NT2/D1 (cell line): ENCODE measurements at regions not wholly inside any gene's neighbourhood (a gene's known extent, or its start where the extent isn't known, plus 50 kb on each side); places are given as distances from the start of the nearest gene placed in this dataset.

Source experiments
- DNase-seq: peaks from one replicate; pipeline ENCODE4 v3.0.0-alpha.2; 2011; ENCODE audit warnings: low read depth, low spot score
- H3K27me3 ChIP-seq: 2 replicates; pipeline ENCODE4 v1.6.0; 2011; ENCODE audit warnings: mild to moderate bottlenecking; ENCODE audit not compliant: insufficient read length, insufficient read depth
- H3K36me3 ChIP-seq: 2 replicates; pipeline ENCODE4 v1.6.1; 2011; ENCODE audit warnings: mild to moderate bottlenecking, low read length, mixed read lengths; ENCODE audit not compliant: insufficient read depth, insufficient read length
- H3K4me1 ChIP-seq: 2 replicates; pipeline ENCODE4 v1.5.1; 2011; ENCODE audit not compliant: insufficient read depth, insufficient read length
- H3K4me3 ChIP-seq: 2 replicates; pipeline ENCODE4 v1.5.1; 2011; ENCODE audit warnings: low read depth; ENCODE audit not compliant: insufficient read length
- H3K9ac ChIP-seq: 2 replicates; pipeline ENCODE4 v1.6.0; 2011; ENCODE audit warnings: low read depth; ENCODE audit not compliant: insufficient read length
- H3K9me3 ChIP-seq: 2 replicates; pipeline ENCODE4 v1.5.1; 2011; ENCODE audit warnings: mild to moderate bottlenecking, low read length; ENCODE audit not compliant: insufficient read depth
- SUZ12 ChIP-seq: IDR thresholded peaks from 2 replicates; pipeline ENCODE4 v1.6.1; 2011; ENCODE audit not compliant: insufficient read length, insufficient read depth; ENCODE audit errors: extremely low read depth
- YY1 ChIP-seq: IDR thresholded peaks from 2 replicates; pipeline ENCODE4 v1.6.1; 2011; ENCODE audit not compliant: insufficient read length, insufficient read depth
- ZNF274 ChIP-seq: IDR thresholded peaks from 2 replicates; pipeline ENCODE4 v1.6.1; 2011; ENCODE audit warnings: mild to moderate bottlenecking, low read depth, low read length

DNA sequence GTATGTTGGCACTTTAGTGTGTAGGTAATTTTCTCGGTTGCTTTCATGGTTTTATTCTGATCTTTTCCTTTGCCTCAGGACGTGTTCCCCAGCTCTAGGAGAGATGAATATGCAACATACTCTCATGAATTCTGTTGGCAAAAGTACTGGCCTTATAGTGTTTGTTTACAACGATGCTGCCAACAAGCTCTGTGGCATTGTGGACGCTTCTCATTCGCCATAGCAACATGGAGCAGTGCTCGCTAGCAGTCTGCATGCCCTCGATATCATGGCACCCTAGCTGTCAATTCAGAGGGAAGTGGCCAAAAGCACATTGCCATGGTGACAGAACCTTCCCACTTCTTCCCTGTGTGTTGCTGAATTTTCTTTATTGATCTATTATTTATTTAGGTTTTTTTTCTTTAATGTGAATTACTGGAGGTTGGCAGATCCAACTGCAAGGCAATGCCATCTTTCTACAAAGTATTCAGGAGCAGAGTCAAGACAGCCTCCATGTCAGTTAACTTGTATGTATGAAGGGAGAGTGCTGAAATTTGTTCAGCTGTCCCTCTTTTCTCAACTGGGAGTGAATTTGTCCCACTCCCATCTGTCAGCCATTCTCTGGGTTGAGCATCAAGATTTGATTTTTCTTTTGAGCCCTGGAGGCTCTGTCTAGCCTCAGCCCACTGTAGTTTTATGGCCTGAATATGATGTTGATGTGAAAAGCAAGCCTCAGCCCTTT, 224.9 kb upstream of the VCX3A start:
- H3K9me3 ChIP-seq: no peaks in the 10 kb centered on the region
- H3K27me3 ChIP-seq: no peaks in the 10 kb centered on the region
- no peak for TF ChIP-seq ZNF274
- TF ChIP-seq YY1: no peak
- no peak for TF ChIP-seq SUZ12
- no peak overlapping the region for H3K4me3 ChIP-seq
- DNase-seq: no peak
- no peaks in the 10 kb centered on the region for H3K36me3 ChIP-seq
- H3K9ac ChIP-seq: no peak overlapping the region
- H3K4me1 ChIP-seq: no peaks in the 10 kb centered on the region

GRCh38 chrX:6758234-6758633, 223.3 kb upstream of the VCX3A start:
- TF ChIP-seq SUZ12: no peak
- TF ChIP-seq YY1: no peak
- no peak for TF ChIP-seq ZNF274
- H3K9ac ChIP-seq: no peak overlapping the region
- H3K9me3 ChIP-seq: no peaks in the 10 kb centered on the region
- no peaks in the 10 kb centered on the region for H3K27me3 ChIP-seq
- no peaks in the 10 kb centered on the region for H3K4me1 ChIP-seq
- no peak for DNase-seq
- no peak overlapping the region for H3K4me3 ChIP-seq
- no peaks in the 10 kb centered on the region for H3K36me3 ChIP-seq

- H3K4me1 ChIP-seq: no peaks in the 10 kb centered on the region
- DNase-seq: no peak
- no peaks in the 10 kb centered on the region for H3K9me3 ChIP-seq
- no peak for TF ChIP-seq ZNF274
- no peak for TF ChIP-seq YY1
- no peak for TF ChIP-seq SUZ12
- no peaks in the 10 kb centered on the region for H3K27me3 ChIP-seq
- H3K9ac ChIP-seq: no peak overlapping the region
- H3K4me3 ChIP-seq: no peak overlapping the region
- H3K36me3 ChIP-seq: no peaks in the 10 kb centered on the region
These were observed 222.7 kb upstream of the VCX3A start for GRCh38 chrX:6757631-6758030.

DNA sequence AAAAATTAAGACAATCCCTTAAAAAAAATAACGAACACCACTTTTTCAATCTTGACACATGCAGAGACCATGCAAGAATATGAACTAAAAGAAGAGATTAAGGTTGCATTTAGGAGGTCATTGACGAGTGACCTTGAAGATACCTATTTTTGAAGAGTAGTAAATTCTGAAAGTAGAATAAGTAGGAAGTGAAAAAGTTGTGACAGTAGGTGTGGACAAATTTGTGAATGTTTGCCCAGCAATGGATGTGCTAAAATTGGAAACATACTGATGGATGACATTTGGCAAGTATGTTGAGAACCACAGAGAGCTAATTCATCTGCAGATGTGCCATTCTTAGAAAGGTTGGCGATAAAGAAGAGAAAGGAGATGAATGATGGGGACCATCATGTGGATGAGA, 213.7 kb upstream of the VCX3A start:
- DNase-seq: no peak
- Histone ChIP-seq H3K9me3 (no peaks in the 10 kb centered on the region), H3K27me3 (no peaks in the 10 kb centered on the region), H3K4me1 (no peaks in the 10 kb centered on the region), H3K9ac (no peak overlapping the region), H3K36me3 (no peaks in the 10 kb centered on the region), H3K4me3 (no peak overlapping the region)
- TF ChIP-seq YY1: no peak
- no peak for TF ChIP-seq ZNF274
- TF ChIP-seq SUZ12: no peak

GRCh38 chrX:6738518-6739470, 203.9 kb upstream of the VCX3A start:
- DNase-seq: no peak
- Histone ChIP-seq H3K36me3 (no peaks in the 10 kb centered on the region), H3K9ac (no peak overlapping the region), H3K4me3 (no peak overlapping the region), H3K9me3 (no peaks in the 10 kb centered on the region), H3K27me3 (no peaks in the 10 kb centered on the region), H3K4me1 (no peaks in the 10 kb centered on the region)
- no peak for TF ChIP-seq SUZ12
- no peak for TF ChIP-seq ZNF274
- no peak for TF ChIP-seq YY1

DNA sequence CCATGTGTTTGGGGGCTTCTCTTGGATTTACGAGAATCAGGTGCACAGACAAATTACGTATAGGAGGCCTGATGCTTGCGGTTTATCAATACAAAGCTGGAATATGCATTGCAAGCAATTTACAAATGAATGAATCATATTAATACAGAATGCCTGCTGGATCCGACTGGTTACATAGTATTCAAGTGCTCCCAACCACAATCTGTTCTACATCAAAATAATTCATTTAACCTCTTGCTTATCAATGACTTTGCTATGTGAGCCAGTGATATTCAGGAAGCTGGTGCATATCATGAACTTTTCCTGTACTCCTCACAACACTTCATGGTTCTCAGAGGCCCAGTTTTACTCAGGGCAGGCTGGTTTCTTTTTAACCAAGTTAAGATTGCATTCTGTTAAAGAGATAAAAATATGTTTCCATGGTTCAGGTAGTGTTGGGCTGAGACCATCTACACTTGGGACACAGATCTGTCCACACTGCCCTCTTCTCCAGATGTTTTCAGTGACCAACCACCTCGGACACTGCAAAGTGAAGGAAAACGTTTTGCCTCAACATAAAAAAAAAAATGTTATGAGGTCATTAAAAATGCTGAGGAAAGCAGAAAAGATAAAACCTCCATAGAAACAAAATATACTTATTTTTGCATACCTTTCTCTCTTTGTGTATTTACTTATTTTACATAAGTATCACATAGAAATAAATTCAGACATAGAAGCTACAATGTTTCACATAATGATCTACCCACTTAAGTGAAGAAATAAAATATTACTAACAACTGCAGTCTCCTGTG, 200.1 kb upstream of the VCX3A start:
- H3K9ac ChIP-seq: no peak overlapping the region
- no peaks in the 10 kb centered on the region for H3K27me3 ChIP-seq
- no peaks in the 10 kb centered on the region for H3K36me3 ChIP-seq
- no peak for DNase-seq
- H3K9me3 ChIP-seq: no peaks in the 10 kb centered on the region
- H3K4me1 ChIP-seq: no peaks in the 10 kb centered on the region
- no peak overlapping the region for H3K4me3 ChIP-seq
- TF ChIP-seq SUZ12 (no peak), ZNF274 (no peak), YY1 (no peak)

GRCh38 chrX:6732101-6732500, 197.2 kb upstream of the VCX3A start:
- H3K9ac ChIP-seq: no peak overlapping the region
- no peak for TF ChIP-seq SUZ12
- TF ChIP-seq YY1: no peak
- TF ChIP-seq ZNF274: no peak
- H3K36me3 ChIP-seq: no peaks in the 10 kb centered on the region
- no peak for DNase-seq
- no peaks in the 10 kb centered on the region for H3K9me3 ChIP-seq
- H3K4me1 ChIP-seq: no peaks in the 10 kb centered on the region
- H3K27me3 ChIP-seq: no peaks in the 10 kb centered on the region
- H3K4me3 ChIP-seq: no peak overlapping the region
